Glutamatergic neuron (in vitro differentiated cells): ENCODE measurements at regions not wholly inside any gene's neighbourhood (a gene's known extent, or its start where the extent isn't known, plus 50 kb on each side); places are given as distances from the start of the nearest gene placed in this dataset.

Source experiments
- DNase-seq: peaks from one replicate; pipeline ENCODE4 v3.0.0; 2022
- H3K27ac Mint-ChIP-seq: one replicate; pipeline ENCODE4 v1.8.0; 2020; ENCODE audit warnings: mild to moderate bottlenecking, mixed read lengths, inconsistent platforms; ENCODE audit not compliant: unreplicated experiment
- H3K27me3 Mint-ChIP-seq: one replicate; pipeline ENCODE4 v1.8.0; 2020; ENCODE audit warnings: mild to moderate bottlenecking, moderate library complexity, mixed read lengths, inconsistent platforms; ENCODE audit not compliant: unreplicated experiment
- H3K36me3 Mint-ChIP-seq: one replicate; pipeline ENCODE4 v1.8.0; 2020; ENCODE audit warnings: mild to moderate bottlenecking, mixed read lengths, inconsistent platforms; ENCODE audit not compliant: unreplicated experiment
- H3K4me1 Mint-ChIP-seq: one replicate; pipeline ENCODE4 v1.8.0; 2020; ENCODE audit warnings: mild to moderate bottlenecking, low read depth, mixed read lengths, inconsistent platforms; ENCODE audit not compliant: unreplicated experiment
- H3K4me3 Mint-ChIP-seq: one replicate; pipeline ENCODE4 v1.8.0; 2020; ENCODE audit warnings: mild to moderate bottlenecking, mixed read lengths, inconsistent platforms; ENCODE audit not compliant: unreplicated experiment
- H3K9me3 Mint-ChIP-seq: one replicate; pipeline ENCODE4 v1.8.0; 2020; ENCODE audit warnings: mild to moderate bottlenecking, moderate library complexity, mixed read lengths, inconsistent platforms; ENCODE audit not compliant: unreplicated experiment
- CTCF ChIP-seq: fragments of 200-600 bp; sonication (generic); IDR thresholded peaks from one replicate; pipeline ENCODE4 v1.5.0; 2021; ENCODE audit not compliant: partially characterized antibody, unreplicated experiment

- no peak for DNase-seq
- peaks cover 4% of the 10 kb centered on the region for H3K9me3 Mint-ChIP-seq
- peaks cover 11% of the 10 kb centered on the region for H3K27me3 Mint-ChIP-seq
- no peak overlapping the region for H3K4me3 Mint-ChIP-seq
- H3K27ac Mint-ChIP-seq, result no peak overlapping the region
- H3K36me3 Mint-ChIP-seq, result peaks cover 5% of the 10 kb centered on the region
- TF ChIP-seq CTCF, result no peak
- no peaks in the 10 kb centered on the region for H3K4me1 Mint-ChIP-seq
Measured at GRCh38 chr12:112586148-112586783, 167.5 kb downstream of the PTPN11 start.

DNA sequence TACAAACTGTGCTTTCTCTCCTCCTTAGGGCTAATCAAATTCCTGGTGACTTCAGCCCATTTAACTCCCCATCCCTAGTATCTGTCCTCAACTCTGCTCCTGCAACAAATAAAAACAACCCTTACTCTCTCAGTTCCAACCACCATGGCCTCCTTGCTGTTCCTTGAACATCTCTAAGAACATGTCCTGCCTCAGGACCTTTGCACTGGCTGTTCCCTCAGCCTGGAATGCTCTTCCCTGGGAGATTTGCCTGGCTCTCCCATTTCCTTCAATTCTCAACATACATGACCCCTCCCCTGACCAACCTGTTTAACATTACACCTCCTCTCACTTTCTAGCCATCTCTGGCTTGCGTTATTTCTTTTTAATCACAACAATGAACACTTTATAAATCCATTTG lies 170.5 kb downstream of the PTPN11 start:
- no peak overlapping the region for H3K4me3 Mint-ChIP-seq
- H3K4me1 Mint-ChIP-seq, result no peaks in the 10 kb centered on the region
- peaks cover 4% of the 10 kb centered on the region for H3K9me3 Mint-ChIP-seq
- no peak for DNase-seq
- no peak overlapping the region for H3K27ac Mint-ChIP-seq
- H3K27me3 Mint-ChIP-seq, result peaks cover 11% of the 10 kb centered on the region
- peaks cover 5% of the 10 kb centered on the region for H3K36me3 Mint-ChIP-seq
- no peak for TF ChIP-seq CTCF

GRCh38 chr12:112590281-112590680 lies 171.5 kb downstream of the PTPN11 start:
- TF ChIP-seq CTCF, result no peak
- H3K27ac Mint-ChIP-seq, result no peak overlapping the region
- peaks cover 11% of the 10 kb centered on the region for H3K27me3 Mint-ChIP-seq
- peaks cover 4% of the 10 kb centered on the region for H3K9me3 Mint-ChIP-seq
- peaks cover 5% of the 10 kb centered on the region for H3K36me3 Mint-ChIP-seq
- H3K4me3 Mint-ChIP-seq, result no peak overlapping the region
- H3K4me1 Mint-ChIP-seq, result no peaks in the 10 kb centered on the region
- no peak for DNase-seq

DNA sequence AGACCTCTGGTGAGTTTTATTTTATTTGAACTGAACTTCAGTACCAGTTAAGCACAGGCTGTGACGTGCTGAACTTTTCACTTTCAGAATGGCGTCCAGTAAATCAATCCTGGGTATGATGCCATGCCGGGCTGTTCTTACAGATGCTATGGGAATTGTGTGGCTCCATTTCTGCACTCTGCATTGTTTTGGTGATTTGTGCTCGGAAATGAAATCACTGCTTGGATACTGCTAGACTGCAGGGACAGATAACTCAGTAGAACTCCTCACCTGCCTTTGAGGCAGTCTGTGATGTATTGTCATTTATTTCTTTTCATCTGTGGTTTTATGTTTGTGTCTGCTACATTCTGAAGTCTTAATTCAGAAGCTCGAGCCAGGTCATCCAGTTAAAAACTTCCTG lies 172.7 kb downstream of the PTPN11 start:
- peaks cover 4% of the 10 kb centered on the region for H3K9me3 Mint-ChIP-seq
- no peak for TF ChIP-seq CTCF
- no peak for DNase-seq
- H3K27ac Mint-ChIP-seq, result no peak overlapping the region
- peaks cover 5% of the 10 kb centered on the region for H3K36me3 Mint-ChIP-seq
- H3K4me3 Mint-ChIP-seq, result no peak overlapping the region
- H3K4me1 Mint-ChIP-seq, result no peaks in the 10 kb centered on the region
- H3K27me3 Mint-ChIP-seq, result peaks cover 8% of the 10 kb centered on the region

DNA sequence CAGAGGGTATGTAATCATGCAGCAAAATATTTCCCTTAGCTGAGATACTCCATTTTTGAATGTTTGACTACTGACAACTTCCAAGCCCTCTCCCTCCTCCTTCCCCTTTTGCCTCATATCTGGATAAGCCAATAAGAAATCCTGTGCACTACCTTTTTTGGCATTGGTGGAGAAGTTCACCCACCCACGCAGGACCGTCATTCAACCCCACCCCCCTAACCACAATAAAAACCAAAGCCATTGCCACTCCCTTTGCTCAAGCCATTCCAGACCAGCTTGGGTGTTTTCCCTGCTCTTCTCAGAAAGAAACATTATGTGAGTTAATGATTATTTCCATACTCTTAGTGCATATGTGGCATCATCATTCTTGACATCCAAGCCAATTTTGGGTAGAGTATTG lies 176.7 kb downstream of the PTPN11 start:
- Mint-ChIP-seq H3K4me1 (no peaks in the 10 kb centered on the region), H3K27ac (no peak overlapping the region), H3K9me3 (no peaks in the 10 kb centered on the region), H3K27me3 (peaks cover 2% of the 10 kb centered on the region), H3K36me3 (no peaks in the 10 kb centered on the region), H3K4me3 (no peak overlapping the region)
- TF ChIP-seq CTCF, result no peak
- DNase-seq, result no peak
